Stimulated activated naive CD4-positive, alpha-beta T cell treated with Interleukin-2 at 50 U/mL for 16 hours (primary cell): ENCODE measurements at regions not wholly inside any gene's neighbourhood (a gene's known extent, or its start where the extent isn't known, plus 50 kb on each side); places are given as distances from the start of the nearest gene placed in this dataset.
"Not testable (repeated sequence)": the region's sequence is repeated elsewhere in the genome, so short reads cannot be mapped to it uniquely, and the experiment has no call there.

Experiments
- DNase-seq: peaks from one replicate; lab custom pipeline; 2025; lab: John Stamatoyannopoulos, UW

- DNase-seq, result no peak
These were observed 145.4 kb upstream of the PITX1 start for GRCh38 chr5:135179308-135179980.

- DNase-seq, result no peak
These were observed 144.6 kb upstream of the PITX1 start for GRCh38 chr5:135178476-135179155.

- DNase-seq, result no peak
These were observed 143.6 kb upstream of the PITX1 start for GRCh38 chr5:135177591-135177990.

- DNase-seq, result no peak
These were observed 143.0 kb upstream of the PITX1 start for GRCh38 chr5:135176991-135177390.

- DNase-seq, result no peak
These were observed 140.5 kb upstream of the PITX1 start for GRCh38 chr5:135174315-135175096.

- DNase-seq, result no peak
These were observed 139.7 kb upstream of the PITX1 start for GRCh38 chr5:135173662-135174290.

- DNase-seq, result no peak
These were observed 138.7 kb upstream of the PITX1 start for GRCh38 chr5:135172718-135173117.

GRCh38 chr5:135171336-135171735 lies 137.3 kb upstream of the PITX1 start:
- DNase-seq, result no peak

GRCh38 chr5:135170500-135170899 lies 136.5 kb upstream of the PITX1 start:
- no peak for DNase-seq

- no peak for DNase-seq
These were observed 135.7 kb upstream of the PITX1 start for GRCh38 chr5:135169753-135170152.

GRCh38 chr5:135167634-135168033 lies 133.6 kb upstream of the PITX1 start:
- no peak for DNase-seq

GRCh38 chr5:135164873-135165614 lies 131.0 kb upstream of the PITX1 start:
- DNase-seq, result not testable (repeated sequence)

- no peak for DNase-seq
These were observed 129.9 kb upstream of the PITX1 start for GRCh38 chr5:135163964-135164363.

- DNase-seq, result no peak
These were observed 129.4 kb upstream of the PITX1 start for GRCh38 chr5:135163391-135163790.

GRCh38 chr5:135162661-135163265 lies 128.7 kb upstream of the PITX1 start:
- no peak for DNase-seq

- DNase-seq, result no peak
These were observed 127.2 kb upstream of the PITX1 start for GRCh38 chr5:135161221-135161620.

GRCh38 chr5:135160036-135160675 lies 126.1 kb upstream of the PITX1 start:
- no peak for DNase-seq

- DNase-seq, result no peak
These were observed 125.6 kb upstream of the PITX1 start for GRCh38 chr5:135159626-135160025.

- no peak for DNase-seq
These were observed 125.0 kb upstream of the PITX1 start for GRCh38 chr5:135158982-135159381.

- DNase-seq, result no peak
These were observed 124.3 kb upstream of the PITX1 start for GRCh38 chr5:135158314-135158697.
